ENCODE measurements at regions not wholly inside any gene's neighbourhood (a gene's known extent, or its start where the extent isn't known, plus 50 kb on each side); places are given as distances from the start of the nearest gene placed in this dataset.

DNA sequence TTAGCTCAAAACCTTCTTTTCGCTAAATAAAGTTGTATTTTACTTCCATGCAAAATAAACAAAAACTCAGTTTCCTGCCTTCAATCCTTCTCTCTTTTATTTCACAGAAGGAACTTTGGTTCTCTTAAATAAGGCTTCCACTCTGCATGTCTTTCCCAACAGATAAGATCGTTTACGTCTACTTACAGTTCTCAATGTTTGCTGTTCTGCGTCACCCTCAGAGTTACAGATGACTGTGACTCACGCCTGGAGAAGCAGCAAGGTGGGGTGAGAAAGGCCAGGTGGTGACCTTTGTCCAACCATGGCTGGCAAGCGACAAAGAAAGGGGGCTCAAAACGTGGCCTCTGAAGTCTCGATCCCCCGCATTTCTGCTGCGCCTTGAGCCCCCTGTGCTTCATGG, 51.4 kb upstream of the RPS6KA2 start:
- TF ChIP-seq, protein P1, sequence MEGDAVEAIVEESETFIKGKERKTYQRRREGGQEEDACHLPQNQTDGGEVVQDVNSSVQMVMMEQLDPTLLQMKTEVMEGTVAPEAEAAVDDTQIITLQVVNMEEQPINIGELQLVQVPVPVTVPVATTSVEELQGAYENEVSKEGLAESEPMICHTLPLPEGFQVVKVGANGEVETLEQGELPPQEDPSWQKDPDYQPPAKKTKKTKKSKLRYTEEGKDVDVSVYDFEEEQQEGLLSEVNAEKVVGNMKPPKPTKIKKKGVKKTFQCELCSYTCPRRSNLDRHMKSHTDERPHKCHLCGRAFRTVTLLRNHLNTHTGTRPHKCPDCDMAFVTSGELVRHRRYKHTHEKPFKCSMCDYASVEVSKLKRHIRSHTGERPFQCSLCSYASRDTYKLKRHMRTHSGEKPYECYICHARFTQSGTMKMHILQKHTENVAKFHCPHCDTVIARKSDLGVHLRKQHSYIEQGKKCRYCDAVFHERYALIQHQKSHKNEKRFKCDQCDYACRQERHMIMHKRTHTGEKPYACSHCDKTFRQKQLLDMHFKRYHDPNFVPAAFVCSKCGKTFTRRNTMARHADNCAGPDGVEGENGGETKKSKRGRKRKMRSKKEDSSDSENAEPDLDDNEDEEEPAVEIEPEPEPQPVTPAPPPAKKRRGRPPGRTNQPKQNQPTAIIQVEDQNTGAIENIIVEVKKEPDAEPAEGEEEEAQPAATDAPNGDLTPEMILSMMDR (IDR thresholded peaks at IDR 0.05) = no peak
- no peak for TF ChIP-seq POLR2A (IDR thresholded peaks at IDR 0.05)
